ENCODE measurements at regions not wholly inside any gene's neighbourhood (a gene's known extent, or its start where the extent isn't known, plus 50 kb on each side); places are given as distances from the start of the nearest gene placed in this dataset.

DNA sequence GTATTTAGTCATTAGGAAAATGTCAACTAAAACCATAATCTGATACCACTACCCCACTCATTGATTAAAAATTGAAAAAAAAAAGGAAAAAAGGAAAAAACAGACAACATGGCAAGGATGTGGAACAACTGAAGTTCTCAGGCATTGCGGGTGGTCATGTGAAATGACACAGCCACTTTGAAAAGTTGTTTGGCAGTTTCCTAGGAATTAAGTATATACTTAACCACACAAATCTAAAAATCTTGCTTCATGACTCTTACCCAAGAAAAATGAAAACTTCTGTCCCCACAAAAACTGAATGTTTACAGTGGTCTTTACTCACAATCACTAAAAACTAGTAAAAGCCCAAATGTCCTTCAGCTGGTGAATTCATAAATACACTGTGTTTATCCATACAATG lies 254.5 kb downstream of the AHR start:
- no peak overlapping the region for H3K4me3 Mint-ChIP-seq (ENCODE audit: low read depth)
- no peak overlapping the region for H3K27ac Mint-ChIP-seq
- TF ChIP-seq, protein P1, sequence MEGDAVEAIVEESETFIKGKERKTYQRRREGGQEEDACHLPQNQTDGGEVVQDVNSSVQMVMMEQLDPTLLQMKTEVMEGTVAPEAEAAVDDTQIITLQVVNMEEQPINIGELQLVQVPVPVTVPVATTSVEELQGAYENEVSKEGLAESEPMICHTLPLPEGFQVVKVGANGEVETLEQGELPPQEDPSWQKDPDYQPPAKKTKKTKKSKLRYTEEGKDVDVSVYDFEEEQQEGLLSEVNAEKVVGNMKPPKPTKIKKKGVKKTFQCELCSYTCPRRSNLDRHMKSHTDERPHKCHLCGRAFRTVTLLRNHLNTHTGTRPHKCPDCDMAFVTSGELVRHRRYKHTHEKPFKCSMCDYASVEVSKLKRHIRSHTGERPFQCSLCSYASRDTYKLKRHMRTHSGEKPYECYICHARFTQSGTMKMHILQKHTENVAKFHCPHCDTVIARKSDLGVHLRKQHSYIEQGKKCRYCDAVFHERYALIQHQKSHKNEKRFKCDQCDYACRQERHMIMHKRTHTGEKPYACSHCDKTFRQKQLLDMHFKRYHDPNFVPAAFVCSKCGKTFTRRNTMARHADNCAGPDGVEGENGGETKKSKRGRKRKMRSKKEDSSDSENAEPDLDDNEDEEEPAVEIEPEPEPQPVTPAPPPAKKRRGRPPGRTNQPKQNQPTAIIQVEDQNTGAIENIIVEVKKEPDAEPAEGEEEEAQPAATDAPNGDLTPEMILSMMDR (IDR thresholded peaks at IDR 0.05; ENCODE audit: unreplicated experiment), result no peak
- no peaks in the 10 kb centered on the region for H3K27me3 Mint-ChIP-seq
- no peaks in the 10 kb centered on the region for H3K36me3 Mint-ChIP-seq (ENCODE audit: insufficient read depth)
- H3K9me3 Mint-ChIP-seq (ENCODE audit: low read depth), result peaks cover 8% of the 10 kb centered on the region
- DNase-seq (ENCODE audit: low spot score, unreplicated experiment), result no peak
- H3K4me1 Mint-ChIP-seq (ENCODE audit: low read depth), result no peaks in the 10 kb centered on the region

DNA sequence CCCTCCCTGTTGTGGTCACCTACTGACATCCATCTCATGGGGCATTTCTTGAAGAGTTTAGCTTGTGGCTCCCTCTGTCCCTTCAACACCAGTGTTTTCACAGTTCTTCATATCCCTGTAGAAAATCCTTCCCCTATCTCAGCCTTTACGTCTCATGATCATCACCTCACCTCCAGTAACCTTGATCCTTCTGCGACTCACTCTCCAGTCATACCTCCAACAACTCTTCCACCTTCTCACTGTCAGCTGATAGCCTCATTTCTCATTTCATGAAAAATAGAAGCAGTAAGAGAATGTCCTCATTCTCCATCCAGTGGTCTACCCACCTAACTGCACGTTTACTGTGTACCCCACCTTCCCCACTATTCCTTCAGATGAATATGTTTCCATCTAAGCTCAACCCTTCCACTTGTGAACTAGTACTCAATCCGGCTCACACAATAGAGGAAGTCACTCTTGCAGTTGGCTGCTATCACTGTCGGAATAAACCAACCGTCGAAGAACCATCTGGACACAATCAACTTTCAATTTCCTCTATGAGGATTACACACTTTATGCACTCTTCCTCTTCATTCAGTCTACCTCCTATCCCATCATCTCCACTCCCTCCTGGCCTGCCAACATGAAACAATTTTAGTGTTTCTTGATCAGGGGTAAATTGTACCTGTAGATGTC lies 256.0 kb downstream of the AHR start:
- Mint-ChIP-seq H3K36me3 (ENCODE audit: insufficient read depth) (no peaks in the 10 kb centered on the region), H3K27me3 (no peaks in the 10 kb centered on the region), H3K4me3 (ENCODE audit: low read depth) (no peak overlapping the region), H3K27ac (peak overlapping the region; percentile 17), H3K4me1 (ENCODE audit: low read depth) (peaks cover 8% of the 10 kb centered on the region), H3K9me3 (ENCODE audit: low read depth) (peaks cover 8% of the 10 kb centered on the region)
- TF ChIP-seq, protein P1 (IDR thresholded peaks at IDR 0.05; ENCODE audit: unreplicated experiment), result no peak
- DNase-seq (ENCODE audit: low spot score, unreplicated experiment), result no peak

DNA sequence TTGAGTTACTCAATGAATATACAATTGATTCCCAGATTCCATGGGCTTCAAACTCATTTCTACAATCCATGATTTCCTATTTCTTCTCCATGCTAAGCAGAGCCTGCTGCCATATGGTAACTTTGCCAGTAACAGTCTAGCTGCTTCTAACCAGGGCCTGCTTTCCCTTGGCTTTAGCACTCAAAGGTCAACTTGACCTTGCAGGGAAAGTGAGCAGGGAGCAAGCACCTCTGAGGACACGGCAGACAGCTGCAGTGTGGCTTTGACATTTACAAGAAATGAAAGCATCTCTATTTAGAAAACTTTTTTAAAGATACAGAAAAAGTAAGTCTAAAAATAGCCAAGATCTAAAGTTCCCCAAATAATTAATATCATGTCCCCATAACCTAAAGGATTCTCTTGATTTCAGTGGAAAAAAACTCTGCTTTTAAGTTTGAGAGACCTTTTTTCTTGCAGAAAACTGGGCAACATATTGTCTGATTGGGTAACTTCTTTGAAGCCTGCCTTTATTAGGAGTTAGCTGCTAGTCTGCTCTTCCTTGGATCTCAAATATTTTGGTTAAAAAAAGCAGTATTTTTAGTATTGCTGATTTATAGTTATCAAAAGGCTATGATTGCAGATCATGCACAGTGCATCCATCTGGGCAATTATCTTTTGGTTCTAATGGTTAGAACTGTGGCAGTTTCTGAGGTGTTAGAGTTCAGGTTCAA lies 257.9 kb downstream of the AHR start:
- Mint-ChIP-seq H3K36me3 (ENCODE audit: insufficient read depth) (no peaks in the 10 kb centered on the region), H3K27ac (no peak overlapping the region), H3K4me3 (ENCODE audit: low read depth) (no peak overlapping the region), H3K4me1 (ENCODE audit: low read depth) (peaks cover 18% of the 10 kb centered on the region), H3K27me3 (no peaks in the 10 kb centered on the region), H3K9me3 (ENCODE audit: low read depth) (peaks cover 8% of the 10 kb centered on the region)
- no peak for DNase-seq (ENCODE audit: low spot score, unreplicated experiment)
- TF ChIP-seq, protein P1 (IDR thresholded peaks at IDR 0.05; ENCODE audit: unreplicated experiment), result no peak

DNA sequence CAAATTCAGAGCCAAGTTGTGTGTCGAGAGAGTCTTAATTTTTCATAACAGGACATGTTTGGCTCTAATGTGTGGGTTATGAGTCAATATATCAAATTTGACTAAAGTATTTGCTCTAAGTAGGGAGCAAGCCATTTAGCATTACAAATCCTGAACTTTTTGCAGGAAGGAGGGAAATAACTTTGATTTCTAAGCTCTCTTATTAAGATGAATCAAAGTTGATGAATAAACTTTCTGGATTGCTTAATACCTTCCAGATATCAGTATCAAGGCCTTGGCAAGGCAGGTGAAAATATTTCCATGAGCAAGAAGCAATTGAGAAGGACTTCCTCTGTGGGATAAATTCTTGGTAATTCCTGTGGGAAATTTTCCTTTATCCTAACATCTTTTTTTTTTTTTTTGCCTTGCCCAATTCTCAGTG lies 258.8 kb downstream of the AHR start:
- Mint-ChIP-seq H3K27me3 (no peaks in the 10 kb centered on the region), H3K27ac (no peak overlapping the region), H3K4me1 (ENCODE audit: low read depth) (peaks cover 18% of the 10 kb centered on the region), H3K9me3 (ENCODE audit: low read depth) (peaks cover 8% of the 10 kb centered on the region), H3K4me3 (ENCODE audit: low read depth) (no peak overlapping the region), H3K36me3 (ENCODE audit: insufficient read depth) (no peaks in the 10 kb centered on the region)
- no peak for DNase-seq (ENCODE audit: low spot score, unreplicated experiment)
- TF ChIP-seq, protein P1 (IDR thresholded peaks at IDR 0.05; ENCODE audit: unreplicated experiment), result no peak

DNA sequence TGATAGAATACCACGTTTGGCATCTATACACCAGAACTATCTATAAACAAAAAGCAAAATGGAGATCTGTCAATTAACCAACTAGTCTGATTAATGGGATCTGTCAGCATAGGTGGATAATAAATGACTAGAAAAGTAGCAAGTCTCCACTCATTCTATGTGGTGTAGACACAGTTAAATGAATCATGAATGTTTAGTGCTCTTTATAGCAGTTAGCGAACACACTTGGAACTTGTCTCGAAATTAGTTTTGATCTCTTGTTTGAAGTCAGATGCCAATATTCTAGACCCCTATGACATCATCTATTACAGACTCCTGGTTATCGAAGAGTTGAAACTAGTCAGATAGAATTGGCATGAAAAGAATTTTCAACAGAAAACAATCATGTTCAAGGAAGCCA lies 259.7 kb downstream of the AHR start:
- H3K4me1 Mint-ChIP-seq (ENCODE audit: low read depth), result peaks cover 18% of the 10 kb centered on the region
- TF ChIP-seq, protein P1 (IDR thresholded peaks at IDR 0.05; ENCODE audit: unreplicated experiment), result no peak
- H3K27me3 Mint-ChIP-seq, result no peaks in the 10 kb centered on the region
- no peaks in the 10 kb centered on the region for H3K36me3 Mint-ChIP-seq (ENCODE audit: insufficient read depth)
- DNase-seq (ENCODE audit: low spot score, unreplicated experiment), result no peak
- H3K9me3 Mint-ChIP-seq (ENCODE audit: low read depth), result peaks cover 10% of the 10 kb centered on the region
- H3K27ac Mint-ChIP-seq, result no peak overlapping the region
- no peak overlapping the region for H3K4me3 Mint-ChIP-seq (ENCODE audit: low read depth)

All from progenitor cell of endocrine pancreas (in vitro differentiated cells).